Mesothelial cell of epicardium (in vitro differentiated cells): ENCODE measurements at regions not wholly inside any gene's neighbourhood (a gene's known extent, or its start where the extent isn't known, plus 50 kb on each side); places are given as distances from the start of the nearest gene placed in this dataset.

Experiments
- DNase-seq, 2 experiments: peaks; one replicate each; pipeline ENCODE4 v3.0.0; 2021; ENCODE audit warnings: low spot score in 2 of 2; ENCODE audit not compliant: unreplicated experiment in 2 of 2
- H3K27ac Mint-ChIP-seq: 2 replicates; pipeline ENCODE4 v1.8.0; 2021; ENCODE audit warnings: mixed read lengths
- H3K27me3 Mint-ChIP-seq: 2 replicates; pipeline ENCODE4 v1.8.0; 2021; ENCODE audit warnings: low read depth, mixed read lengths
- H3K36me3 Mint-ChIP-seq: 2 replicates; pipeline ENCODE4 v1.8.0; 2021; ENCODE audit warnings: mixed read lengths
- H3K4me1 Mint-ChIP-seq: 2 replicates; pipeline ENCODE4 v1.8.0; 2021; ENCODE audit warnings: mixed read lengths
- H3K4me3 Mint-ChIP-seq: 2 replicates; pipeline ENCODE4 v1.8.0; 2021; ENCODE audit warnings: mild to moderate bottlenecking, moderate library complexity, mixed read lengths
- H3K9me3 Mint-ChIP-seq: 2 replicates; pipeline ENCODE4 v1.8.0; 2021; ENCODE audit warnings: mixed read lengths
- CTCF ChIP-seq: fragments of 200-600 bp; sonication (generic); IDR thresholded peaks from one replicate; pipeline ENCODE4 v1.5.0; 2021; ENCODE audit warnings: antibody characterized with exemption; ENCODE audit not compliant: unreplicated experiment

DNA sequence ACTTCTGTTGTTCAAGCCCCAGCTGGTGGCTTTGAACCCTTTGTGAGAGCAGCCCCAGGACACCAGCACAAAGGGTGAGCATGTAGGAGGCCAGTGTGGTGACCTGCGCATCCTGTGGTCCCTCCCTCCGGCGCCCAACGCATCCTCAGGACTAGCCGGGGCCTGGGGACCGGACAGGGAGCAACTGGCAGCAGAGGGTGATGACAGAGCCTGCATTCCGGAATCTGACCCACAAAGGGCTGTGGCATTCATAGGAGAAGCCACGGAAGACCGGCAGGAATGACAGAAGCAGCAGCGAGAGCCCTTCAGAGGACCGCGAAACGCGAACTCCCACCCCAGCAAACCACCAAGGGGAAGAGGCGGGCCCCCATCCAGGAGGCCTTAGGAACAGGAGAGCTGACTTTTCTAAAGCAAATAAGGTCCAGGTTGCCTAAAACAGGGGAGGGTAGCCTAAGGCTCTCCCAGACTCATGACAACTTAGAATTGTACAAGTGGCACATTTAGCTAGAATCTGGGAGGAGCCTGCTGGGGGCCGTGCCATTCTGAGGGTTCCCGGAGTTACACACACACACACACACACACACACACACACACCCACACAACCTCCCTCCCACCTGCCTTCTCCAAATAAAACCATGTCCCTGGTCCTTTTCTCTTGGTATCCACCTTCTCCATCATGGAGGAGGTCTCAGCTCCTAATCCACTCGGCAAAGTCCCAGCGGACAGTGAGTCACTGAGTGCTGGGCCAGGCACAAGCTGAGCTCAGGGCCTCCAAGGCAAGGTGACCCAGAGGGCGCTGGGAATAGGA lies 232.7 kb downstream of the CTTN start:
- H3K27ac Mint-ChIP-seq, result no peak overlapping the region
- H3K27me3 Mint-ChIP-seq, result peaks cover 2% of the 10 kb centered on the region
- no peak for DNase-seq
- TF ChIP-seq CTCF, result no peak
- no peaks in the 10 kb centered on the region for H3K4me1 Mint-ChIP-seq
- H3K9me3 Mint-ChIP-seq, result no peaks in the 10 kb centered on the region
- H3K4me3 Mint-ChIP-seq, result no peak overlapping the region
- H3K36me3 Mint-ChIP-seq, result no peaks in the 10 kb centered on the region

GRCh38 chr11:70631624-70632047 lies 233.3 kb downstream of the CTTN start:
- H3K4me3 Mint-ChIP-seq, result no peak overlapping the region
- H3K27ac Mint-ChIP-seq, result no peak overlapping the region
- H3K4me1 Mint-ChIP-seq, result no peaks in the 10 kb centered on the region
- no peak for DNase-seq
- no peaks in the 10 kb centered on the region for H3K36me3 Mint-ChIP-seq
- TF ChIP-seq CTCF, result no peak
- H3K27me3 Mint-ChIP-seq, result peaks cover 2% of the 10 kb centered on the region
- H3K9me3 Mint-ChIP-seq, result no peaks in the 10 kb centered on the region

- no peaks in the 10 kb centered on the region for H3K4me1 Mint-ChIP-seq
- DNase-seq, result no peak
- no peaks in the 10 kb centered on the region for H3K36me3 Mint-ChIP-seq
- H3K27me3 Mint-ChIP-seq, result peaks cover 2% of the 10 kb centered on the region
- H3K9me3 Mint-ChIP-seq, result no peaks in the 10 kb centered on the region
- H3K4me3 Mint-ChIP-seq, result no peak overlapping the region
- TF ChIP-seq CTCF, result no peak
- no peak overlapping the region for H3K27ac Mint-ChIP-seq
Measured at GRCh38 chr11:70633610-70634009, 235.3 kb downstream of the CTTN start.

DNA sequence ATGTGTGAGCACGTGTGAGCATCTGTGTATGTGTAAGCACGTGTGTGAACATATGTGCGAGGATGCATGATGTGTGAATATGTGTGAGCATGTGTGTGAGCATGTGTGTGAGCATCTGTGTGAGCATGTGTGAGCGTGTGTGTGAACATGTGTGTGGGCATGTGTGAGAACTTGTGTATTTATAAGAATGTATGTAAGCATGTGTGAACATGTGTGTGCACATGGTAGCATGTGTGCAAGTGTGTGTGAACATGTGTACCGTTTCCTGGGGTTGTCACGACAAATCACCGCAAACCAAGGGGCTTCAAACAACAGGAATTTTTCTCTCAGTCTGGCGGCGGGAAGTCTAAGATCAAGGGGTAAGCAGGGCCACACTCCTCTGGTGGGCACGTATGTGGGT lies 238.3 kb downstream of the CTTN start:
- no peak for DNase-seq
- no peak for TF ChIP-seq CTCF
- H3K27me3 Mint-ChIP-seq, result peaks cover 2% of the 10 kb centered on the region
- no peak overlapping the region for H3K4me3 Mint-ChIP-seq
- no peak overlapping the region for H3K27ac Mint-ChIP-seq
- no peaks in the 10 kb centered on the region for H3K9me3 Mint-ChIP-seq
- no peaks in the 10 kb centered on the region for H3K4me1 Mint-ChIP-seq
- no peaks in the 10 kb centered on the region for H3K36me3 Mint-ChIP-seq

- Mint-ChIP-seq H3K4me3 (no peak overlapping the region), H3K27me3 (peaks cover 2% of the 10 kb centered on the region), H3K36me3 (no peaks in the 10 kb centered on the region), H3K4me1 (no peaks in the 10 kb centered on the region), H3K27ac (no peak overlapping the region), H3K9me3 (no peaks in the 10 kb centered on the region)
- no peak for DNase-seq
- TF ChIP-seq CTCF, result no peak
Measured at GRCh38 chr11:70637186-70637800, 239.0 kb downstream of the CTTN start.
